ENCODE measurements at regions not wholly inside any gene's neighbourhood (a gene's known extent, or its start where the extent isn't known, plus 50 kb on each side); places are given as distances from the start of the nearest gene placed in this dataset.

GRCh38 chr21:15676935-15677334 is 52.8 kb upstream of the USP25 start:
- no peak for DNase-seq (ENCODE audit: low read depth in 1 of 2, low spot score in 1 of 2)

GRCh38 chr21:15679630-15680029 is 50.2 kb upstream of the USP25 start:
- TF ChIP-seq REST (IDR thresholded peaks at IDR 0.05; ENCODE audit: insufficient replicate concordance, low read depth) (no peak), SPI1 (IDR thresholded peaks at IDR 0.05; ENCODE audit: borderline replicate concordance, low read depth) (no peak), GABPA (IDR thresholded peaks at IDR 0.05; ENCODE audit: low read depth) (no peak), CTCF (IDR thresholded peaks at IDR 0.05; ENCODE audit: insufficient read depth, low read length) (no peak), POLR2AphosphoS5 (IDR thresholded peaks at IDR 0.05; ENCODE audit: low read depth) (no peak)
- no peak for DNase-seq (ENCODE audit: low read depth in 1 of 2, low spot score in 1 of 2)
- H3K27me3 ChIP-seq (ENCODE audit: insufficient read depth, poor library complexity, severe bottlenecking) = no peaks in the 10 kb centered on the region

More at GRCh38 chr21:15676935-15677334, 52.8 kb upstream of the USP25 start:
- Histone ChIP-seq H3K4me3 (replicated peaks; ENCODE audit: insufficient read depth, low read length) (no peak overlapping the region), H3K27me3 (ENCODE audit: insufficient read depth, poor library complexity, severe bottlenecking) (no peaks in the 10 kb centered on the region), H3K27ac (replicated peaks) (no peak overlapping the region)
- TF ChIP-seq GABPA (IDR thresholded peaks at IDR 0.05; ENCODE audit: low read depth) (no peak), SPI1 (IDR thresholded peaks at IDR 0.05; ENCODE audit: borderline replicate concordance, low read depth) (no peak), POLR2AphosphoS5 (IDR thresholded peaks at IDR 0.05; ENCODE audit: low read depth) (no peak), CTCF (IDR thresholded peaks at IDR 0.05; ENCODE audit: insufficient read depth, low read length) (no peak), REST (IDR thresholded peaks at IDR 0.05; ENCODE audit: insufficient replicate concordance, low read depth) (no peak)

More at GRCh38 chr21:15679630-15680029, 50.2 kb upstream of the USP25 start:
- Histone ChIP-seq H3K27ac (replicated peaks) (no peak overlapping the region), H3K4me3 (replicated peaks; ENCODE audit: insufficient read depth, low read length) (no peak overlapping the region)
